HG03442 (cell line): ENCODE measurements at regions not wholly inside any gene's neighbourhood (a gene's known extent, or its start where the extent isn't known, plus 50 kb on each side); places are given as distances from the start of the nearest gene placed in this dataset.
"Not testable (repeated sequence)": the region's sequence is repeated elsewhere in the genome, so short reads cannot be mapped to it uniquely, and the experiment has no call there.

Experiments used
- ATAC-seq: cut with Tn5 transposase; IDR thresholded peaks from one replicate; pipeline ENCODE4 v1.9.1; 2021; ENCODE audit warnings: mild to moderate bottlenecking, moderate library complexity; ENCODE audit not compliant: unreplicated experiment

DNA sequence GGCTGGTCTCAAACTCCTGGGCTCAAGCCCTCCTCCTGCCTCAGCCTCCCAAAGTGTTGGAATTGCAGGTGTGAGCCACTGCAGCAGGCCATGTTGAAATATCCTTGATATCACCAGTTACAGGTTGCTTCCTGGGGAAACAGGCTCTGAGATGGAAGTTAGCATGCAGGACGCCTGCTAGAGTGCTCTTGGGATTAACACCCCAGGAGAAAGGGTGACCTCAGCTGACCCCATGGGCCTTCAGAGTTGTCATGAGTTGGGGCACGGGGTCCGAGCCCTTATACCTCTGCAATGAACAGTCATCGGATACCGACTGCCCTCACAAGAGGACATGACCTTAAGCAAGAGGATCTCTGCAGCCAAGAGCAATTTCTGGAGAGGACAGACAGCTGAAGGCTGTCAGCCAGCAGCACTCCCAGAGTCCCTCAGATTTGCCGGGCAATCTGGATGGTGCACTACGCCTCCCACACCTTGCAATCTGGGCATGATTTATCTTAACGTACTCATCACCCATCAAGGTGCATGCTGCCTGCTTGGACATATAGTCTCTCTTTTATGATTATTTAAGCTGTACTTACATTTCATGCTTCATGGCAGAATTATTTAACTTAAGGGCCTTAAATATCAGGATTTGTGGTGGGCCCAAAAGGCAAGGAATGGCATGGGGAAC, 134.6 kb downstream of the ADSS2 start:
- ATAC-seq: no peak

DNA sequence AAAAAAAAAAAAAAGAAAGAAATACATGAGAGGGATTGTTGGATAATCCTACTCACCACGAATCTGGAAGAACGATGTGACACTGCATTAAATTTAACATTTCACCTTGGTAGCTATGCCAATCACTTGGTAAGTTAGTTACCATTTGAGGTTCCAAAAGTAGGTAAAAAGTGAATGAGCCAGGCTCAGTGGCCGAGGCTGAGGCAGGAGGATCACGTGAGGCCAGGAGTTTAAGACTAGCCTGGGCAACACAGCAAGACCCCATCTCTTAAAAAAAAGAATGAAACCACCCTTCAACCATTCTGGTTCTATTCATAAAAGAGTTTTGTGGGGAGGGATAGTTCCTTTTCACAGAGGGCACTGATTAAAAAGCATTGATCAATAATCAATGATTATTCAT, 133.6 kb downstream of the ADSS2 start:
- no peak for ATAC-seq

DNA sequence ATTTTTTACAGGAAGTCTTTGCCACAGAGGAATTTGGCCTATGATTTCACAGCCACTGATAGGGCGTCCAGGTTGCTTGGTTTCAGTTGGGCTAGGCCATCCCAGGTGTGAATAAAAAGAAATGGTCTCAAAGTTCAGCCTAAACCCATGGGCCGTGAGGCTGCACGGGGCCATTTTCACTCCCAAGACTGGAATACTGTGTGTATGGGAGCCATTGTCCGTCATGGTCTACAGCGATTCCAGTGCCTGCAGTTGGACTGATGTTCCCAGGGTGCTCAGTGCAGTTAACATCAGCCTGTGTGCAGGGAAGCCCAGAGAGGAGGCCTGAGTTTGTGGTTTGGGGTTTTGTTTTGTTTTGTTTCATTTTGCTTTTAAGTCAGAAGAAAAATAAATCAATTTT, 133.2 kb downstream of the ADSS2 start:
- no peak for ATAC-seq

DNA sequence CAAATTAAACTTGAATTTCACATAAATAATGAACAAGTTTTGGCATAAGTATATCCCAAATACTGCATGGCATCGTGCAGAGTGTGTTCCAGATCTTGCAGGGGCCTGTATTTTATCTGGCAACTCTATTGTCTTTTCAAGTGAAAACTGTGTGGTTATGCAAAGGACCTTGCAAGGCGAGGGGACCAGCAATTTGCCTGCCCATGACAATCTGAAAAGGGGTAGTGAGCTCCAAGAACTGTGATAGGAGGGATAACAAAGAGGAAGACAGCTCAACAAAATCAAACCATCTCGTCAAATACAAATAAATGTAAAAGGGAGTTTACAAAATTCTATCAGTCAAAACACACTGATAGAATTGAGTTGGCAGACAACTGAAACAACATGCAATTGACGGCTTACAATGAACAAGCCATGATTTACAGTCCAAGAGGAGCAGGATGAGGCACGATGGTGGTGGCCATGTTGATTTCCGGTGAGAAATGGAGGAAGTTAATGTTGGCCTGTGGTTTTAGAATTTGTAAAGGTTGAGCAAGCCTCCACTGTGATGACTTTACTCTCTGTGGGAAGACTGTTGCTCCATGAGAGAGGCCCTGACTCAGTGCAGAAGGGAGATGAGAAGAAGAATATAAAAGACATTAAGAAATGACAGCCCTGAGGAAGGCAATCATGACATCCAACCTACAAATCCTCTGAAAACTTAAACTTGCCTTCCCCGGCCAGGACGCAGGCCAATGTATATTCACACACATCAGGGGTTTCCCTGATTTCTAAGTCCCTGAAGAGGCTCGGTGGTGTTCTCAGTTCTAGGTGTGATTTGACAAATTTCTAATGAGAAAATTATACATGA, 132.2 kb downstream of the ADSS2 start:
- ATAC-seq: peak; percentile 70

DNA sequence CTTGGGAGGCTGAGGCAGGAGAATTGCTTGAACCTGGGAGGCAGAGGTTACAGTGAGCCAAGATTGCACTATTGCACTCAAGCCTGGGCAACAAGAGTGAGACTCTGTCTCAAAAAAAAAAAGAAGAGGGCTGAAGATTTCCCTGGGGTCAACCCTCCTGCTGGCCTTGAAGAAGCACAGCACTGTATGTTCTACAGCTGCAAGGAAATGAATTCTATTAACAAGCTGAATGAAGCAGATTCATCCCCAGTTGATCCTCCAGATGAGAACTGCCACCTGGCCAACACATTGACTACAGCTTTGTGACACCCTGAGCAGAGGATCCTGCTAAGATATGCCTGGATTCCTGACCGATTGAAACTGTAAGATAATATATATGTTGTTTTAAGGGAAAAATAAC, 129.5 kb downstream of the ADSS2 start:
- no peak for ATAC-seq

DNA sequence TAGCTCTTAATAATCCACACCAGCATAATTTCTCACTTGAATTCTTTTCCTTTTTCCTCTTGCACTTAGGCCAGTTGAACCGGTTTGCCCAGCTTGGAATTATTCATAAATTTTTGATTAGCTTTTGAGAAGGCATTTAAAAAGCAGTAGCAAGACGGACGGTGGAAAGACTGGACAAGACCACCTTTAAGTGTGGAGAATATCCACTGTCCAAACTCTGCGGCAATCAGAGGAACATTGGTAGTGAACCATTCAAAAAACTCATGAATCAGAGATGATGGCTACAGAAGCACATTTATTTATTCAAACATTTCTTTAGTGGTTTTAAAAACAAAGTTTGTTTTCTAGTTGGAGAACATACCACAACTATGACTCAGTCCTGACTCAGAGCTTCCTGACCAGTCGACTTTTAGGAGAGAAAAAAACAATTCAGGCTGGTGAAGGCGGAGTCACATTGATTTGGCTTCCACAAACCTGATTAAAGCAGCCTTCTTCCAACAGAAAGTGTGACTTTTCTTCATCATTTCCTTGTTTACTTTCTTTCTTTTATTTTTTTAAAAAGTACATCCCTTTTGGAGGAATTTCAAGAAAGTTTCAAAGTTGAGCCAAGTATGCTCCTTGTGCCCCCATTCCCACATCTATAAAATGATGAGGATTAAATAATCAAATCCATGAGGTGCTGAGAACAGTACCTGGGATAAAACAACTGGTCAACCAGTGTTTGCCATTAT, 128.8 kb downstream of the ADSS2 start:
- no peak for ATAC-seq

DNA sequence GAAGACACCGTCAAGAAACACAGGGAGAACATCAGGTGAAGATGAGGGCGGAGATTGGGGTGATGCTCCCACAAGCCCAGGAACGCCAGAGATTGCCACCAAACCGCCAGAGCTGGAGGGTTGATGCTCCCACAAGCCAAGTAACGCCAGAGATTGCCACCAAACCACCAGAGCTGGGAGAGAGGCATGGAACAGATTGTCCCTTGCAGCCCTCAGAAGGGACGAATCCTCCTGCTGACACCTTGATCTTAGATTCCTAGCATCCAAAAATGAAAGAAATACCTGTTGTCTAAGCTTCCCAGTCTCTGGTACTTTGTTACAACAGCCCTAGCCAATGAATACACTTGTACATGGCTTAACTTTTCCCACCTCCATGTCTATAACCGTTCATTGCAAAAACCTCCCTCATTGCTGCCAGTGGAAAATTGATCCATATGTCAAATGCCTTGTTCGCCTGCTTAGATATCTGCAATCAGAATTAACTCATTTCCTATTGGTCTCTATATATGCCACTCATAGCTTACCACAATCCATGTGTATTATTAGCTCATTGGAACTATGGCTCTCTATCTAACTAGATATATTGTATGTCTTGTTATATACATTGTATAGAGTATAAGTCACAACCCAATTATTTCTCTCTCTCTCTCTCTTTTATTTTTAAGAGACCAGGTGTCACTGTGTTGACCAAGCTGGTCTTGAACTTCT, 127.4 kb downstream of the ADSS2 start:
- no peak for ATAC-seq

DNA sequence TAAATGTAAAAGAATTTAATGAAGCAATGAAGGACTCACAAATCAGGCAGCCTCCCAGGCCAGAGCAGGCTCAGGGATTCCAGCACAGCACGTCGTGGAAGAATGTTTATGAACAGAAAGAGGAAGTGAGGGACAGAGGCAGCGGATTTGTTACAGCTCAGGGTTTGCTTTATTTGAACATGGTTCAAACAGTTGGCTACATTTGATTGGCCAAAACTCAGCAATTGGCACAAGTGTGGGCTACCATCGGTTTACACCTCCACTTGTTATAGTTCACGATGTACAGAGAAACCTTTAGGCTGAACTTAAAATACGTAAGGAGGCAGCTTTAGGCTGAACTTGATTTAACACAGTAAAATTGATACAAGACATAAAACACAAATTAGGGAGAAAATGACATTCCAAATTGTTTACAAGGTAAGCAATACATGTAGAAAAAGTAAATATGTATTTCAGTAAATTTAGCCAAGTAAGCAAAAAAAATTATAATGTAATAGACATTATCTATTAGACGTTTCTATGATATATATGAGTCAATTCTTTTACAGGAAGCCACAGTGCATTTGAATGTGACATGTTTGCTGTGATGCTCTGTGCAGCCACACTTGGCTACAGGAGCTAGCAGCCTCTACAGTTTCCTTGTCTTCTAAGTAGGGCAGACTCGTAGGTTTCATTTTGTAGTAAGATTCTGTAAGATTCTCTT, 126.5 kb downstream of the ADSS2 start:
- peak; percentile 71 for ATAC-seq

DNA sequence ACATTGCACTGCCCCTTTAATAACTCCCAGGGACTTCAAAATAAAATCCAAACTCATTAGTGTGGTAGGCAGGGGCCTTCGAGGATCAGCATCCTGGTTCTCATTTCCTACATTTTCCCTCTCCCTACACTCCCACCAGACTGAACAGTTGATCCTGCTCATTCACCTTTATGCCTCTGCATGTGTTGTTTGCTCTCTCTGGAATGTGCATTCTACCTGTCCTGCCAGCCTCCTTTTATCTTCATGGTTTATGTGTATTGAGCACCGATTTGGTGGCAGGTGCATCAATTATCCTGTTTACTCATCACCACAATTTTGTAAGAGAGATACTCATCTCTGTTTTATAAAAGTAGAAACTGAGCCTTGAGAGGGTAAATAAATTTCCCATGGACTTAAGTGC, 125.0 kb downstream of the ADSS2 start:
- no peak for ATAC-seq

DNA sequence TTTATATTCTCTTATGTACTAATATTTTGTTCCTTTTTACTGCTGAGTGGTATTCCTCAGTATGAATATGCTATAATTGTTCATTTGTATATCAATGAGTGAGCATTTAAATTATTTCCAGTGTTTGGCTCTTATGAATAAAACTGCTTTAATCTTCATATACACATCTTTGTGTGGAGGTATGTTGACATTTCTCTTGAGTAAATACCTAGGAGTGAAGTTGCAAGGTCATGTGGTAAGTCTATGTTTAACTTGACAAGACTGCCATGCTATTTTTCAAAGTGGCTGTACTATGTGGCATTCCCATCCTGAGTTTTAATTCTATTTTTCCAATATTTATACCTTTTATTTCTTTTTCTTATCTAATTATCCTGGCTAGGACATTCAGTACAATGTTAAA, 124.2 kb downstream of the ADSS2 start:
- ATAC-seq: no peak

DNA sequence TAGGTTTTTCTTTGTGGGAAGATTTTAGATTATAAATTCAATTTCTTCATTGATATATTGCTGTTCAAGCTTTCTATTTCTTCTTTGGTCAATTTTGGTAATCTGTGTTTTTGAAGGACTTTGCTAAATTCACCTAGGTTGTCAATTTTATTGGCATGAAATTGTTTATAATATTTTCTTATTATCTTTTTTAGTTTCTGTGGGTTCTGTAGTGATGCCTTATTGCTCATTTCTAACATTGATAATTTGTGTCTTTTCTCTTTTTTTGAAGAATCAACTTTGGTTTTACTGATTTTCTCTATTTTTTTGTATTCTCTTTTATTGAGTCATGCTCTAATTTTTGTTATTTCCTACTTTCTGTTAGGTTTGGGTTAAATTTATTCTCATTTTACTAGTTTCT, 123.2 kb downstream of the ADSS2 start:
- no peak for ATAC-seq

DNA sequence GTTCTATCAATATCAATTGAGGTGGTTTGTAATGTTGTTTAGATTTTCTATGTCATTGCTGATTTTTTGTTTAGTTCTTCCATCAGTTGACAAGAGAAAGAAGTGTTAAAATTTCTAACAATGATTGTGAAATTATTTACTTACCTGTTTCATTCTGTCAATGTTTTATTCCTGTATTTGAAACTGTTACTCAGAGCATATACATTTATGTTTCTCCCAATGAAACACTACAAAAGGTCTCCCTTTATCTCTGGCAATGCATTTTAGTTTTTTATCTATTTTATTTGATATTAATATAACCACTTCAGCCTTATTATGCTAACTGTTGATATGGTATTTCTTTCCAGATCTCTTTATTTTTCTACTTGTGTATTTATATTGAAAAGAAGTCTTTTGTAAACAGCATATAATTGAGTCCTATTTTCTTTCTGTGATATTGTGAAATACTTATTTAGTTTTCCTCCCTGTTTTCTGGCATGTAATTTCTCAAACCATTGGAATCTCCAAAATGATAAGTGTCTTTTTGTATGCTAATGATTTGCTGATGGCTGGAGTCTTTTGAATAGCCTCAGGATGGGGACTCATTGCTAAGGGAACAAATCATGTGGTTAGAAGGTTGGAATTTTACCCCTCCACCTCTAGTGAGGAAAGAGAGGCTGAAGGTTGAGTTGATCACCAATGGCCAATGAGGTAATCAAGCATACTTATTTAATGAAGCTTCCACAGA, 122.0 kb downstream of the ADSS2 start:
- ATAC-seq: no peak

DNA sequence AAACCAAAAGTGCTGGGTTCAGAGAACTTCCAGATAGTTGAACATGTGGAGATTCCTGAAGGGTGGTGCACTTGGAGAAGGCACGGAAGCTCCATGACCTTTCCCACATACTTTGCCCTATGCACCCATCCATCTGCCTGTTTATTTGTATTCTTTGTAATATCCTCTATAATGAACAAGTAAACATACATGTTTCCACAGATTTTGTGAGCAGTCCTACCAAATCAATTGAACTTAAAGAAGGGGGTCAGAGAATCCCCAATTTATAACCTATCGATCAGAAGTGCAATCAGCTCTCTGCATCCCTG, 121.4 kb downstream of the ADSS2 start:
- no peak for ATAC-seq

DNA sequence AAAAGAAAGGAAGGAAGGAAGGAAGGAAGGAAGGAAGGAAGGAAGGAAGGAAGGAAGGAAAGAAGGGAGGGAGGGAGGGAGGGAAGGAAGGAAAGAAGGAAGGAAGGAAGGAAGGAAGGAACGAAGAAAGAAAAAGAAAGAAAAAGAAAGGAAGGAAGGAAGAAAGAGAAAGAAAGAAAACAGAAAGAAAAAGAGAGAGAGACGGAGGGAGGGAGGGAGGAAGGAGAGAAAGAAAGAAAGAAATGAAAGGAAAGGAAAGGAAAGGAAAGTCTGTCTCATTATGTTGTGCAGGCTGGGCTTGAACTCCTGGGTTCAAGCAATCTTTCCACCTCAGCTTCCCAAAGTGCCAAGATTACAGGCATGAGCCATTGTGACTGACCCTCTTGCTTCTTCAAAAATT, 118.9 kb downstream of the ADSS2 start:
- ATAC-seq: not testable (repeated sequence)

DNA sequence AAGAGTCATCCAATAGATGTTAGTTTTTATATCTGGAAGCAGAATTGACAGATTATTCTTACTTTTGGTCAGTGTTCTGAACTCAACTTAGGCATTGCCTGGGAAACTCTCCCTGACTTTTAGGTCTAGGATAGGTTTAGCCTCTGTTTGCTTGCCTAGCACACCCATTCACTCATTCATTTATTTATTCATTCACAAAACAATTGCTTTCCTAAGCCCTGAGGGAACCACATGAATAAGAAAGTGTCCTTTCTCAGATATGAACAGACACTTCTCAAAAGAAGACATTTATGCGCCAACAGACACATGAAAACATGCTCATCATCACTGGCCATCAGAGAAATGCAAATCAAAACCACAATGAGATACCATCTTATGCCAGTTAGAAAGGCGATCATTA, 117.4 kb downstream of the ADSS2 start:
- ATAC-seq: not testable (repeated sequence)

DNA sequence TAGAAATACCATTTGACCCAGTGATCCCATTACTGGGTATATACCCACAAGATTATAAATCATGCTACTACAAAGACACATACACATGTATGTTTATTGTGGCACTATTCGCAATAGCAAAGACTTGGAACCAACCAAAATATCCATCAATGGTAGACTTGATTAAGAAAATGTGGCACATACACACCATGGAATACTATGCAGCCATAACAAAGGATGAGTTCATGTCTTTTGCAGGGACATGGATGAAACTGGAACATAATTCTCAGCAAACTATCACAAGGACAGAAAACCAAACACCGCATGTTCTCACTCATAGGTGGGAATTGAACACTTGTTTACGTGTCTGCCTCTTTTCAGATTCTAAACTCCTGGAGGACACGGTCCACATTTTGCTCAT, 116.9 kb downstream of the ADSS2 start:
- ATAC-seq: not testable (repeated sequence)

DNA sequence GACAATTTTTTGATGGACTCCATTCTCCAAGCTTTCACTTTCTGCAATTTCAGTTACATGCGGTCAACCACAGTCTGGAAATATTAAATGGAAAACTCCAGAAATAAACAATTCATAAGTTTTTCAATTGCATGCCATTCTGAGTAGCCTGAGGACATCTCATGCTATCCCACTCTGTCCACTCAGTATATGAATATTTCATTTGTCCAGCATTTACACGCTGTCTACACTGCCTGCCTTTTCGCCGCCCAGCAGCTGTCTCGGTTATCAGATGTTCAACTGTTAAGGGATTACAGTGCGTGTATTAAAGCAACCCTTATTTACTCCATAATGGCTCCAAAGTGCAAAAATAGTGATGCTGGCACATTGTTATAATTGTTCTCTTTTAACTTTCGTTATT, 116.3 kb downstream of the ADSS2 start:
- ATAC-seq: no peak

DNA sequence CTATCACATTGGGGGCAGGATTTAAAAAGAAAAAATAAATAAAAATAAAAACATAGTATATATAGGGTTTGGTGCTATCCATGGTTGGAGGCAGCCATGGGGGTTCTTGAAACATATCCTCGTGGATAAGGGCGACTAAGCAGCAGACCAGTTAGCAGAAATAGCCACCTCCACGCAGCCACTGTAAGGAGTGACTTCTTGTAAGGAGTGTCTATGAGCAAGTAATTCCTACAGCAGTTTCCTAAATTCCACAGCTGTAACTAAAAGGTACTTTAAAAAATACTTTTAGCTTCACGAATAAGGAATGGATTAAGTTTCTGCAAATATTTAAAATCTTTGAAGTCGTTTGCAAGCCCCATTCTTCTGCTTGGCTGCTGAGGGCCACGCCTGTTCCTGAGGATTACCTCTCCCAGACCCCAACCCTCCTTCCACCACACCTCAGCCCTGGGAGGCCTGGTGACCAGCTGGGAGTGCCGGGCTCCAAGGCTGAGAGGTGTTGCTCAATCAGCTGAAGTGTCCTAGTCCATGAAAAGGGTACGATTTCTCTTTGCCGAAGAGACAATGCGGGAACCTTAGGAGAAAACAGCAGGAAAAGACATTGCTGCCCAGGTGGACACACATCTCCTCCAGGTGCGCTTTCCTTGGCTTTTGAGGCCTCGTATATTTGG, 115.3 kb downstream of the ADSS2 start:
- no peak for ATAC-seq

DNA sequence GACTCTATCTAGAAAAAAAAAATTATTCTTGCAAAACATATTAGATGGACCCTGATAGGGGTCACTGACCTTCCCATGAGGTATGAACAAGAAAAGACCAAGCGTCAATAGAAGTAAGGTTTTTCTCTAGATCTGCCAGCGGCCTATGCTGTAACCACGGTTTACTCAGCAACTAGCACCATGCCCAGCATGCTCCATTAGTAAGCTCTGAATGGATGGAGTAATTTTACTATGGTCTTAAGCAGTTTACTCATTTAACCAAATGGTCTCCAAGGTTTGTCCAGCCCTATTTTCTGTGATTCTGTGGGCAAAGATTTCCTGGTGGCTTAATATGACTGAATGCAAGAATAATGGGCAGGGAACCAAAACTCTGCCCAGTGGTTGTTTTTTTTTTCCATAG, 113.9 kb downstream of the ADSS2 start:
- ATAC-seq: no peak
